ENCODE measurements at regions not wholly inside any gene's neighbourhood (a gene's known extent, or its start where the extent isn't known, plus 50 kb on each side); places are given as distances from the start of the nearest gene placed in this dataset.

DNA sequence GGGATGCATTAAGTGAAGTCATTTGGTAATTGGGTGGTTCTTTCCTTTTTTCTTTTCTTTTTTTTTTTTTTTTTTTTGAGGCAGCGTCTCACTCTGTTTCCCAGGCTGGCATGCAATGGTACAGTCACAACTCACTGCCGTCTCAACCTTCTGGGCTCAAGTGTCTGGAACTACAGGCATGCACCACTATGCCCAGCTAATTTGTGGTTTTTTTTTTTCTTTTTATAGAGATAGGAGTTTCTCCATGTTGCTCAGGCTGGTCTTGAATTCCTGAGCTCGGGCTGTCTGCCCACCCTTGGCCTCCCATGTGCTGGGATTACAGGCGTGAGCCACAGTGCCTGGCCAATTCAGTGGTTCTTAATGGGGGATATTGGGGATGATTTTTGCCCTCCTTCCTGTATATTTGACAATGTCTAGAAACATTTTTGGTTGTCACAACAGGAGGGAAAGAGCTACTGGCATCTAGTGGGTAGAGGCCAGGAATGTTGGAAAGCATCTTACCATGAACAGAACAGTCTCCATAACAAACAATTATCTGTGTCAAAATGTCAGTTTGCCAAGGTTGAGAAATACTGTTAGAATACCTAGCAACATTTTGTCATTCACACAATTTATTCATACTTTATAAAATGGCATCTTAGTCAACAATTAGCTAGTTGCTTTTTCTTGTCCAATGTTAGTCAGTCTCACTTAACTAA is 79.4 kb upstream of the CNTN3 start:
- no peak overlapping the region for H3K9ac ChIP-seq (ENCODE audit: insufficient read depth in 1 of 2, low read depth in 2 of 2, low read length in 2 of 2)
- no peaks in the 10 kb centered on the region for H3K79me2 ChIP-seq (ENCODE audit: control insufficient read depth, insufficient read depth, low read length)
- no peaks in the 10 kb centered on the region for H3K4me1 ChIP-seq (replicated peaks in 1 of 2; ENCODE audit: control insufficient read depth in 2 of 2, insufficient read depth in 2 of 2, low read length in 2 of 2)
- in situ Hi-C loops (cut with MboI), result no loop called here
- no peak for ATAC-seq
- H3K4me2 ChIP-seq (ENCODE audit: insufficient read depth, low read length), result no peak overlapping the region
- no peak overlapping the region for H3K4me3 ChIP-seq
- WGBS (ENCODE audit: insufficient coverage, low coverage, missing lambda C conversion rate), result 11% methylated on average over 1 of the region's 4 CpGs
- no peaks in the 10 kb centered on the region for H3K9me3 ChIP-seq (replicated peaks; ENCODE audit: control insufficient read depth, insufficient read depth, low read depth, low read length)
- H3K27me3 ChIP-seq (ENCODE audit: control insufficient read depth in 2 of 2, insufficient read depth in 2 of 2, low read length in 2 of 2), result no peaks in the 10 kb centered on the region
- ChIA-PET POLR2A (no interaction called here), CTCF (ENCODE audit: low intra/inter-chr PET ratio) (no interaction called here)
- BruUV-seq (replicated peaks), result no TSS peak
- no peak for DNase-seq (ENCODE audit: extremely low read depth in 1 of 4, low spot score in 3 of 4)
- FAIRE-seq, result no peak
- no peaks in the 10 kb centered on the region for H3K36me3 ChIP-seq (ENCODE audit: control insufficient read depth, insufficient read depth, low read length)
- no peak overlapping the region for H2AFZ ChIP-seq (ENCODE audit: low read depth, low read length)
- H3K9me1 ChIP-seq (ENCODE audit: control insufficient read depth, insufficient read depth, low read length), result no peaks in the 10 kb centered on the region
- no peaks in the 10 kb centered on the region for H4K20me1 ChIP-seq (replicated peaks; ENCODE audit: control insufficient read depth, insufficient read depth, low read length)
- intact Hi-C loops (cut with micrococcal nuclease), result no loop called here
- TF ChIP-seq U2AF1 (optimal IDR thresholded peaks at IDR 0.05; ENCODE audit: low read depth, low read length), result no peak
- TF ChIP-seq PHF20 (IDR thresholded peaks at IDR 0.05; ENCODE audit: partially characterized antibody), result no peak
- TF ChIP-seq CBX3 (IDR thresholded peaks at IDR 0.05; ENCODE audit: borderline replicate concordance in 1 of 2, low read length in 2 of 2), result no peak
- TF ChIP-seq, protein P1, sequence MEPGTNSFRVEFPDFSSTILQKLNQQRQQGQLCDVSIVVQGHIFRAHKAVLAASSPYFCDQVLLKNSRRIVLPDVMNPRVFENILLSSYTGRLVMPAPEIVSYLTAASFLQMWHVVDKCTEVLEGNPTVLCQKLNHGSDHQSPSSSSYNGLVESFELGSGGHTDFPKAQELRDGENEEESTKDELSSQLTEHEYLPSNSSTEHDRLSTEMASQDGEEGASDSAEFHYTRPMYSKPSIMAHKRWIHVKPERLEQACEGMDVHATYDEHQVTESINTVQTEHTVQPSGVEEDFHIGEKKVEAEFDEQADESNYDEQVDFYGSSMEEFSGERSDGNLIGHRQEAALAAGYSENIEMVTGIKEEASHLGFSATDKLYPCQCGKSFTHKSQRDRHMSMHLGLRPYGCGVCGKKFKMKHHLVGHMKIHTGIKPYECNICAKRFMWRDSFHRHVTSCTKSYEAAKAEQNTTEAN (CRISPR knock-in tag; IDR thresholded peaks at IDR 0.05), result no peak
- no peak for TF ChIP-seq MEF2D (tag; conservative IDR thresholded peaks at IDR 0.05; ENCODE audit: low read depth)
- TF ChIP-seq HNRNPUL1 (IDR thresholded peaks at IDR 0.05; ENCODE audit: low read length), result no peak
- no peak for TF ChIP-seq ADNP (tag; IDR thresholded peaks at IDR 0.05)
- TF ChIP-seq PKNOX1 (IDR thresholded peaks at IDR 0.05), result no peak
- TF ChIP-seq ATF7 (IDR thresholded peaks at IDR 0.05), result no peak
- TF ChIP-seq, protein P2, sequence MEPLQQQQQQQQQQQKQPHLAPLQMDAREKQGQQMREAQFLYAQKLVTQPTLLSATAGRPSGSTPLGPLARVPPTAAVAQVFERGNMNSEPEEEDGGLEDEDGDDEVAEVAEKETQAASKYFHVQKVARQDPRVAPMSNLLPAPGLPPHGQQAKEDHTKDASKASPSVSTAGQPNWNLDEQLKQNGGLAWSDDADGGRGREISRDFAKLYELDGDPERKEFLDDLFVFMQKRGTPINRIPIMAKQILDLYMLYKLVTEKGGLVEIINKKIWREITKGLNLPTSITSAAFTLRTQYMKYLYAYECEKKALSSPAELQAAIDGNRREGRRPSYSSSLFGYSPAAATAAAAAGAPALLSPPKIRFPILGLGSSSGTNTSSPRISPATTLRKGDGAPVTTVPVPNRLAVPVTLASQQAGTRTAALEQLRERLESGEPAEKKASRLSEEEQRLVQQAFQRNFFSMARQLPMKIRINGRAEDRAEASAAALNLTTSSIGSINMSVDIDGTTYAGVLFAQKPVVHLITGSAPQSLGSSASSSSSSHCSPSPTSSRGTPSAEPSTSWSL (CRISPR knock-in tag; IDR thresholded peaks at IDR 0.05; ENCODE audit: borderline replicate concordance), result no peak
- TF ChIP-seq NCOA6 (IDR thresholded peaks at IDR 0.05), result no peak
- no peak for TF ChIP-seq E2F4 (CRISPR knock-in tag; IDR thresholded peaks at IDR 0.05; ENCODE audit: low read depth)
- no peak overlapping the region for H3K27ac ChIP-seq (ENCODE audit: extremely low read depth, low read depth, low read length)

Measured in K562 (cell line).